Panc1 (cell line): ENCODE measurements at regions not wholly inside any gene's neighbourhood (a gene's known extent, or its start where the extent isn't known, plus 50 kb on each side); places are given as distances from the start of the nearest gene placed in this dataset.

Source experiments
- ATAC-seq: fragments of 200-7000 bp; cut with Tn5 transposase; 2 replicates; pipeline ENCODE4 v1.9.1; 2020; ENCODE audit warnings: mild to moderate bottlenecking, moderate library complexity
- BruUV-seq: library from RNA; stranded (reverse); fragments of 400-500 nt; replicated peaks from 2 replicates; lab custom pipeline; 2021; lab: Mats Ljungman, UMichigan
- CTCF ChIA-PET: fragments of 300-600 bp; sonication (Branson Sonifier 250); formaldehyde crosslinking; loops from one replicate; lab custom pipeline; 2022; ENCODE audit warnings: antibody characterized with exemption; lab: Charles Lee
- POLR2A ChIA-PET: fragments of 300-600 bp; sonication (Branson Sonifier 250); formaldehyde crosslinking; loops from one replicate; lab custom pipeline; 2022; ENCODE audit warnings: antibody characterized with exemption; lab: Charles Lee
- DNase-seq: peaks from one replicate; pipeline ENCODE4 v3.0.0-alpha.2; 2010; ENCODE audit warnings: low read depth, low spot score
- H3K27ac ChIP-seq: 2 replicates; pipeline ENCODE4 v1.5.1; 2011; ENCODE audit warnings: mild to moderate bottlenecking, low read length, inconsistent platforms
- H3K27me3 ChIP-seq: fragments of 200-500 bp; sonication (Bioruptor generic); 2 replicates; pipeline ENCODE4 v1.6.0; 2014; ENCODE audit warnings: low read length, inconsistent platforms; ENCODE audit not compliant: control insufficient read depth, insufficient read depth
- H3K36me3 ChIP-seq: fragments of 200-500 bp; sonication (Bioruptor generic); 2 replicates; pipeline ENCODE4 v1.5.1; 2014; ENCODE audit warnings: inconsistent platforms, mild to moderate bottlenecking, low read length, moderate library complexity; ENCODE audit not compliant: control insufficient read depth, insufficient read depth
- H3K4me1 ChIP-seq: 2 replicates; pipeline ENCODE4 v1.5.1; 2011; ENCODE audit warnings: inconsistent platforms, mild to moderate bottlenecking, low read length, moderate library complexity; ENCODE audit not compliant: control insufficient read depth, insufficient read depth
- H3K4me3 ChIP-seq, 2 experiments: 2 replicates each; pipeline ENCODE4 v1.5.1; 2011 to 2012; ENCODE audit warnings: low read depth in 2 of 2, low read length in 2 of 2, mild to moderate bottlenecking in 2 of 2, inconsistent platforms in 1 of 2, moderate library complexity in 1 of 2
- H3K9me3 ChIP-seq: fragments of 200-500 bp; sonication (Bioruptor generic); 2 replicates; pipeline ENCODE4 v1.5.1; 2014; ENCODE audit warnings: low read depth, mild to moderate bottlenecking, inconsistent platforms, low read length, moderate library complexity; ENCODE audit not compliant: control insufficient read depth, insufficient read depth
- POLR2AphosphoS5 ChIP-seq: IDR thresholded peaks from 2 replicates; pipeline ENCODE4 v1.6.1; 2012; ENCODE audit warnings: mild to moderate bottlenecking, low read depth, low read length, moderate library complexity
- SIN3A ChIP-seq: IDR thresholded peaks from 2 replicates; pipeline ENCODE4 v1.6.1; 2012; ENCODE audit warnings: low read depth, mild to moderate bottlenecking, low read length, moderate library complexity, borderline replicate concordance; ENCODE audit not compliant: insufficient read depth
- TCF7L2 ChIP-seq: IDR thresholded peaks from 2 replicates; pipeline ENCODE4 v1.6.1; 2011; ENCODE audit warnings: mild to moderate bottlenecking, low read depth, low read length, inconsistent platforms
- in situ Hi-C: cut with HindIII; loops from 2 replicates; pipeline ENCODE4 v1.10.0; 2016; ENCODE audit warnings: low sequenced_read_pairs, low pct_unique_long_range_greater_than_20kb
- intact Hi-C: fragments of 100-400 bp; cut with micrococcal nuclease; formaldehyde crosslinking; loops from one replicate; pipeline ENCODE4 v1.10.0; 2022; ENCODE audit not compliant: unreplicated experiment
- TF ChIP-seq, protein P1 (sequence below): fragments of 450-650 bp; IDR thresholded peaks from 2 replicates; pipeline ENCODE4 v1.5.1; 2017; ENCODE audit warnings: mild to moderate bottlenecking
- TF ChIP-seq, protein P2 (sequence below), 2 experiments: IDR thresholded peaks; 2 replicates each; pipeline ENCODE4 v1.6.1; 2011 to 2012; ENCODE audit warnings: low read depth in 2 of 2, control low read depth in 1 of 2, low read length in 1 of 2, mild to moderate bottlenecking in 1 of 2, moderate library complexity in 1 of 2; ENCODE audit not compliant: insufficient read depth in 1 of 2

DNA sequence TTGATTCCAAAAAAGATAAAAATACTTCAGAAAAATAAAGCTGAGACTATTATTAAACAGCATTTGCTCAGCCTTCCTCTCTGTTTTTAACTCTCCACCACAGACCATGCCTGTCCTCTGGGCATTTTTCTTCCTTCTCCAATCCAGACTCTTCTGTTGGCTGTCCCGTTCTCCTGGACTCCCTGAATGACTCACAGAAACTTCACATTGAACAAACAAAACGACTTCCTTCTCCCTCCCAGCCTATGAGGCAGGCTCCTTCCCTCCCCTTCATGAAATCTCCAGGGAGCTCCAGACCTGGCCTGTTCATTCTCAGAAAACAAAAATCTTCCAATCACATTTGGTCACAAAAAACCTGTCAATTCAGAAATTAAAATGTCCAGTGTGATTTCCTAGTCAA, 421.3 kb downstream of the NPHP4 start:
- peaks cover 14% of the 10 kb centered on the region; the same call in 1 of the 2 replicates for H3K9me3 ChIP-seq
- no peak overlapping the region for H3K4me3 ChIP-seq
- no TSS peak for BruUV-seq
- ChIA-PET CTCF (no interaction called here), POLR2A (no interaction called here)
- no peaks in the 10 kb centered on the region for H3K36me3 ChIP-seq
- ATAC-seq (no peak), DNase-seq (no peak)
- H3K27me3 ChIP-seq, result no peaks in the 10 kb centered on the region
- no peaks in the 10 kb centered on the region for H3K4me1 ChIP-seq
- TF ChIP-seq TCF7L2, result no peak
- TF ChIP-seq, protein P1, sequence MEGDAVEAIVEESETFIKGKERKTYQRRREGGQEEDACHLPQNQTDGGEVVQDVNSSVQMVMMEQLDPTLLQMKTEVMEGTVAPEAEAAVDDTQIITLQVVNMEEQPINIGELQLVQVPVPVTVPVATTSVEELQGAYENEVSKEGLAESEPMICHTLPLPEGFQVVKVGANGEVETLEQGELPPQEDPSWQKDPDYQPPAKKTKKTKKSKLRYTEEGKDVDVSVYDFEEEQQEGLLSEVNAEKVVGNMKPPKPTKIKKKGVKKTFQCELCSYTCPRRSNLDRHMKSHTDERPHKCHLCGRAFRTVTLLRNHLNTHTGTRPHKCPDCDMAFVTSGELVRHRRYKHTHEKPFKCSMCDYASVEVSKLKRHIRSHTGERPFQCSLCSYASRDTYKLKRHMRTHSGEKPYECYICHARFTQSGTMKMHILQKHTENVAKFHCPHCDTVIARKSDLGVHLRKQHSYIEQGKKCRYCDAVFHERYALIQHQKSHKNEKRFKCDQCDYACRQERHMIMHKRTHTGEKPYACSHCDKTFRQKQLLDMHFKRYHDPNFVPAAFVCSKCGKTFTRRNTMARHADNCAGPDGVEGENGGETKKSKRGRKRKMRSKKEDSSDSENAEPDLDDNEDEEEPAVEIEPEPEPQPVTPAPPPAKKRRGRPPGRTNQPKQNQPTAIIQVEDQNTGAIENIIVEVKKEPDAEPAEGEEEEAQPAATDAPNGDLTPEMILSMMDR, result no peak
- no peak for TF ChIP-seq SIN3A
- no peak for TF ChIP-seq POLR2AphosphoS5
- TF ChIP-seq, protein P2, sequence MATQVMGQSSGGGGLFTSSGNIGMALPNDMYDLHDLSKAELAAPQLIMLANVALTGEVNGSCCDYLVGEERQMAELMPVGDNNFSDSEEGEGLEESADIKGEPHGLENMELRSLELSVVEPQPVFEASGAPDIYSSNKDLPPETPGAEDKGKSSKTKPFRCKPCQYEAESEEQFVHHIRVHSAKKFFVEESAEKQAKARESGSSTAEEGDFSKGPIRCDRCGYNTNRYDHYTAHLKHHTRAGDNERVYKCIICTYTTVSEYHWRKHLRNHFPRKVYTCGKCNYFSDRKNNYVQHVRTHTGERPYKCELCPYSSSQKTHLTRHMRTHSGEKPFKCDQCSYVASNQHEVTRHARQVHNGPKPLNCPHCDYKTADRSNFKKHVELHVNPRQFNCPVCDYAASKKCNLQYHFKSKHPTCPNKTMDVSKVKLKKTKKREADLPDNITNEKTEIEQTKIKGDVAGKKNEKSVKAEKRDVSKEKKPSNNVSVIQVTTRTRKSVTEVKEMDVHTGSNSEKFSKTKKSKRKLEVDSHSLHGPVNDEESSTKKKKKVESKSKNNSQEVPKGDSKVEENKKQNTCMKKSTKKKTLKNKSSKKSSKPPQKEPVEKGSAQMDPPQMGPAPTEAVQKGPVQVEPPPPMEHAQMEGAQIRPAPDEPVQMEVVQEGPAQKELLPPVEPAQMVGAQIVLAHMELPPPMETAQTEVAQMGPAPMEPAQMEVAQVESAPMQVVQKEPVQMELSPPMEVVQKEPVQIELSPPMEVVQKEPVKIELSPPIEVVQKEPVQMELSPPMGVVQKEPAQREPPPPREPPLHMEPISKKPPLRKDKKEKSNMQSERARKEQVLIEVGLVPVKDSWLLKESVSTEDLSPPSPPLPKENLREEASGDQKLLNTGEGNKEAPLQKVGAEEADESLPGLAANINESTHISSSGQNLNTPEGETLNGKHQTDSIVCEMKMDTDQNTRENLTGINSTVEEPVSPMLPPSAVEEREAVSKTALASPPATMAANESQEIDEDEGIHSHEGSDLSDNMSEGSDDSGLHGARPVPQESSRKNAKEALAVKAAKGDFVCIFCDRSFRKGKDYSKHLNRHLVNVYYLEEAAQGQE (IDR thresholded peaks at IDR 0.05; ENCODE audit: insufficient read depth in 1 of 2, low read depth in 2 of 2, low read length in 1 of 2), result no peak
- intact Hi-C loops (no loop called here), in situ Hi-C loops (no loop called here)
- no peak overlapping the region for H3K27ac ChIP-seq

DNA sequence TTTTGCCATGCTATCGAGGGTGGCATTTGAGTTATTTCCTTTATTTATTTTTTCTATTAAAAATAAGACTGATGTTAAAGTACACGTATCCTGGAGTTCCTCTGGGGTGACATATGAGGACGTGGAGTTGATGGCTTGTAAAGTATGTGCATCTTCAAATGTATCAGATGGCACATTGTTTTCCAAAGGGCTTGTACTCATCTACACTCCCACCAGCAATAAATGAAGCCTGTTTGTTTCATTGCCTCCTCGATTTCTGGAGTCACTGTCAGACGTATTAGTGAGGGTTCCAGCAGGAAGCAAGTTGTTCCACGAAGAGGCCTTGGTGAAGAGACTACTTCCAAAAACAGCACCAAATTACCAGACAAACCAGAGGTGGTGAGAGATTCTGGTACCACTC, 423.9 kb downstream of the NPHP4 start:
- ATAC-seq (no peak), DNase-seq (no peak)
- TF ChIP-seq SIN3A (no peak), TCF7L2 (no peak), POLR2AphosphoS5 (no peak)
- TF ChIP-seq, protein P2 (IDR thresholded peaks at IDR 0.05; ENCODE audit: insufficient read depth in 1 of 2, low read depth in 2 of 2, low read length in 1 of 2), result no peak
- TF ChIP-seq, protein P1, result no peak
- intact Hi-C loops (no loop called here), in situ Hi-C loops (no loop called here)
- BruUV-seq, result no TSS peak
- Histone ChIP-seq H3K4me3 (no peak overlapping the region), H3K36me3 (no peaks in the 10 kb centered on the region), H3K27me3 (no peaks in the 10 kb centered on the region), H3K9me3 (peaks cover 14% of the 10 kb centered on the region; the same call in 1 of the 2 replicates), H3K27ac (no peak overlapping the region), H3K4me1 (no peaks in the 10 kb centered on the region)
- ChIA-PET CTCF (no interaction called here), POLR2A (no interaction called here)
